Endothelial cell (in vitro differentiated cells): ENCODE measurements at regions not wholly inside any gene's neighbourhood (a gene's known extent, or its start where the extent isn't known, plus 50 kb on each side); places are given as distances from the start of the nearest gene placed in this dataset.
"Not testable (repeated sequence)": the region's sequence is repeated elsewhere in the genome, so short reads cannot be mapped to it uniquely, and the experiment has no call there.

Source experiments
- DNase-seq: peaks from one replicate; pipeline ENCODE4 v3.0.0; 2021; ENCODE audit warnings: low spot score
- H3K27ac Mint-ChIP-seq: one replicate; pipeline ENCODE4 v1.8.0; 2021; ENCODE audit warnings: mixed read lengths, inconsistent platforms; ENCODE audit not compliant: unreplicated experiment
- H3K27me3 Mint-ChIP-seq: one replicate; pipeline ENCODE4 v1.8.0; 2021; ENCODE audit warnings: mild to moderate bottlenecking, moderate library complexity, mixed read lengths, inconsistent platforms; ENCODE audit not compliant: unreplicated experiment
- H3K36me3 Mint-ChIP-seq: one replicate; pipeline ENCODE4 v1.8.0; 2021; ENCODE audit warnings: mild to moderate bottlenecking, low read depth, mixed read lengths, inconsistent platforms; ENCODE audit not compliant: unreplicated experiment
- H3K4me1 Mint-ChIP-seq: one replicate; pipeline ENCODE4 v1.8.0; 2021; ENCODE audit warnings: mild to moderate bottlenecking, mixed read lengths, inconsistent platforms; ENCODE audit not compliant: unreplicated experiment
- H3K4me3 Mint-ChIP-seq: one replicate; pipeline ENCODE4 v1.8.0; 2021; ENCODE audit warnings: mild to moderate bottlenecking, mixed read lengths, inconsistent platforms; ENCODE audit not compliant: unreplicated experiment
- H3K9me3 Mint-ChIP-seq: one replicate; pipeline ENCODE4 v1.8.0; 2021; ENCODE audit warnings: mixed read lengths, inconsistent platforms; ENCODE audit not compliant: unreplicated experiment
- TF ChIP-seq, protein P1 (sequence below): fragments of 200-600 bp; sonication (generic); IDR thresholded peaks from one replicate; pipeline ENCODE4 v1.5.0; 2021; ENCODE audit warnings: antibody characterized with exemption; ENCODE audit not compliant: unreplicated experiment

DNA sequence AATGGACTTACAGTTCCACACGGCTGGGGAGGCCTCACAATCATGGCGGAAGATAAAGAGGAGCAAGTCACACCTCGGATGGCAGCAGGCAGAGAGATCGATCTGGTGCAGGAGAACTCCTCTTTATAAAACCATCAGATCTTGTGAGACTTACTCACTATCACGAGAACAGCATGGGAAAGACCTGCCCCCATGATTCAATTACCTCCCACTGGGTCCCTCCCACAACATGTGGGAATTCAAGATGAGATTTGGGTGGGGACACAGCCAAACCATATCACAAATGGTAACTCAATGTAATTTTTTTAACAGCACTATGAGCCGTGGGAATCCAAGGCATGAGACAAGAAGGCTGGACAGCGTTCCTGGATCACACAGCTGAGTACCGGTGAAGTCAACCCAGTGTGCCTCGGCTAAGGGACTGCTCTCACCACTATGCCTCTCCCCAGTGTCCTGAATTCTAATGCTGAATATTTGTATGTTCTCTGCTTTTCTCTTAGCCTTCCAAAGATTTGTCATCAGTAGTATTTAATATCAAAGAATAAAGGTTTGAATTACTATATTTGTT is 84.3 kb downstream of the IRS2 start:
- H3K4me1 Mint-ChIP-seq = peaks cover 44% of the 10 kb centered on the region
- not testable (repeated sequence) for H3K4me3 Mint-ChIP-seq, DNase-seq, H3K27me3 Mint-ChIP-seq, H3K27ac Mint-ChIP-seq
- H3K36me3 Mint-ChIP-seq = peaks cover 11% of the 10 kb centered on the region
- peaks cover 11% of the 10 kb centered on the region for H3K9me3 Mint-ChIP-seq

DNA sequence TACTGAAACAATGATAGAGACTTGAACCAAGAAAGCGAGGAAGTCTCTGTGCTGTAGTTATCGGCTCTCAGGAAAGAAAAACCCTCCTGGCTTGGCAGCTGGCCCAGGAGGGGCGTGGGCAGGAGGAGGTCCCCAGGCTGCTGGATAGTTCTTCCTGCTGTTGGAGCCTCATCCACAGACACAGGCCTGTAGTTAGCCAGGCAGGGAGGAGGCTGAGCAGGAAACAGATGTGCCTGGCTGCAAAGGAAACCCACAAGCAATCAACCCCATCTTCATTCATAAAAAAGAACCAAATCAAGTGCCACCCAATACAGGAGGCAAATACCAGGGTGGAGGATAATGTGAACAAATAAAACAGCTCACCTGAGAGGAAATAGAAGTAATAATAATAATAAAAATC is 86.2 kb downstream of the IRS2 start:
- H3K4me3 Mint-ChIP-seq = no peak overlapping the region
- DNase-seq = peak; percentile 80
- H3K27me3 Mint-ChIP-seq = peaks cover 1% of the 10 kb centered on the region
- peaks cover 10% of the 10 kb centered on the region for H3K36me3 Mint-ChIP-seq
- H3K4me1 Mint-ChIP-seq = peaks cover 35% of the 10 kb centered on the region
- peaks cover 11% of the 10 kb centered on the region for H3K9me3 Mint-ChIP-seq
- TF ChIP-seq, protein P1, sequence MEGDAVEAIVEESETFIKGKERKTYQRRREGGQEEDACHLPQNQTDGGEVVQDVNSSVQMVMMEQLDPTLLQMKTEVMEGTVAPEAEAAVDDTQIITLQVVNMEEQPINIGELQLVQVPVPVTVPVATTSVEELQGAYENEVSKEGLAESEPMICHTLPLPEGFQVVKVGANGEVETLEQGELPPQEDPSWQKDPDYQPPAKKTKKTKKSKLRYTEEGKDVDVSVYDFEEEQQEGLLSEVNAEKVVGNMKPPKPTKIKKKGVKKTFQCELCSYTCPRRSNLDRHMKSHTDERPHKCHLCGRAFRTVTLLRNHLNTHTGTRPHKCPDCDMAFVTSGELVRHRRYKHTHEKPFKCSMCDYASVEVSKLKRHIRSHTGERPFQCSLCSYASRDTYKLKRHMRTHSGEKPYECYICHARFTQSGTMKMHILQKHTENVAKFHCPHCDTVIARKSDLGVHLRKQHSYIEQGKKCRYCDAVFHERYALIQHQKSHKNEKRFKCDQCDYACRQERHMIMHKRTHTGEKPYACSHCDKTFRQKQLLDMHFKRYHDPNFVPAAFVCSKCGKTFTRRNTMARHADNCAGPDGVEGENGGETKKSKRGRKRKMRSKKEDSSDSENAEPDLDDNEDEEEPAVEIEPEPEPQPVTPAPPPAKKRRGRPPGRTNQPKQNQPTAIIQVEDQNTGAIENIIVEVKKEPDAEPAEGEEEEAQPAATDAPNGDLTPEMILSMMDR = no peak
- peak overlapping the region; percentile 48 for H3K27ac Mint-ChIP-seq

GRCh38 chr13:109699628-109700071 is 86.7 kb downstream of the IRS2 start:
- DNase-seq = peak; percentile 38
- Mint-ChIP-seq H3K4me3 (no peak overlapping the region), H3K27me3 (peaks cover 1% of the 10 kb centered on the region), H3K9me3 (peaks cover 8% of the 10 kb centered on the region), H3K36me3 (peaks cover 5% of the 10 kb centered on the region), H3K4me1 (peaks cover 30% of the 10 kb centered on the region), H3K27ac (no peak overlapping the region)
- TF ChIP-seq, protein P1 = no peak

GRCh38 chr13:109698779-109699178 is 87.6 kb downstream of the IRS2 start:
- H3K9me3 Mint-ChIP-seq = peaks cover under 1% of the 10 kb centered on the region
- TF ChIP-seq, protein P1 = no peak
- H3K27ac Mint-ChIP-seq = no peak overlapping the region
- H3K27me3 Mint-ChIP-seq = no peaks in the 10 kb centered on the region
- no peak overlapping the region for H3K4me3 Mint-ChIP-seq
- no peaks in the 10 kb centered on the region for H3K36me3 Mint-ChIP-seq
- no peak for DNase-seq
- H3K4me1 Mint-ChIP-seq = peaks cover 26% of the 10 kb centered on the region

GRCh38 chr13:109697936-109698335 is 88.4 kb downstream of the IRS2 start:
- Mint-ChIP-seq H3K4me1 (peaks cover 26% of the 10 kb centered on the region), H3K27ac (no peak overlapping the region), H3K36me3 (no peaks in the 10 kb centered on the region), H3K9me3 (no peaks in the 10 kb centered on the region), H3K4me3 (no peak overlapping the region), H3K27me3 (no peaks in the 10 kb centered on the region)
- TF ChIP-seq, protein P1 = no peak
- no peak for DNase-seq
